ENCODE measurements at regions not wholly inside any gene's neighbourhood (a gene's known extent, or its start where the extent isn't known, plus 50 kb on each side); places are given as distances from the start of the nearest gene placed in this dataset.
A peak's percentile ranks its signal among the peaks of the same experiment; 100 is the strongest.

- no peaks in the 10 kb centered on the region for H3K9me3 ChIP-seq
- intact Hi-C loops (cut with DNase I; ENCODE audit: low total_unique reads) = no loop called here
- TF ChIP-seq POLR2AphosphoS5 (IDR thresholded peaks at IDR 0.05) (no peak), POLR2A (IDR thresholded peaks at IDR 0.05) (no peak)
- TF ChIP-seq, protein P1, sequence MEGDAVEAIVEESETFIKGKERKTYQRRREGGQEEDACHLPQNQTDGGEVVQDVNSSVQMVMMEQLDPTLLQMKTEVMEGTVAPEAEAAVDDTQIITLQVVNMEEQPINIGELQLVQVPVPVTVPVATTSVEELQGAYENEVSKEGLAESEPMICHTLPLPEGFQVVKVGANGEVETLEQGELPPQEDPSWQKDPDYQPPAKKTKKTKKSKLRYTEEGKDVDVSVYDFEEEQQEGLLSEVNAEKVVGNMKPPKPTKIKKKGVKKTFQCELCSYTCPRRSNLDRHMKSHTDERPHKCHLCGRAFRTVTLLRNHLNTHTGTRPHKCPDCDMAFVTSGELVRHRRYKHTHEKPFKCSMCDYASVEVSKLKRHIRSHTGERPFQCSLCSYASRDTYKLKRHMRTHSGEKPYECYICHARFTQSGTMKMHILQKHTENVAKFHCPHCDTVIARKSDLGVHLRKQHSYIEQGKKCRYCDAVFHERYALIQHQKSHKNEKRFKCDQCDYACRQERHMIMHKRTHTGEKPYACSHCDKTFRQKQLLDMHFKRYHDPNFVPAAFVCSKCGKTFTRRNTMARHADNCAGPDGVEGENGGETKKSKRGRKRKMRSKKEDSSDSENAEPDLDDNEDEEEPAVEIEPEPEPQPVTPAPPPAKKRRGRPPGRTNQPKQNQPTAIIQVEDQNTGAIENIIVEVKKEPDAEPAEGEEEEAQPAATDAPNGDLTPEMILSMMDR (IDR thresholded peaks at IDR 0.05 in 8 of 11, conservative IDR thresholded peaks at IDR 0.05 in 3 of 11) = no peak
- peaks cover 0 to 12% (median 0%) of the 10 kb centered on the region in 6 donors for H3K4me1 ChIP-seq
- WGBS, 5 donors = 70 to 100% (median 85%) methylated on average over 2 to 3 of the region's 3 CpGs
- peak overlapping the region in 1 of 8 donors; percentile 52 for H3K27ac ChIP-seq
- H3K4me3 ChIP-seq = no peak overlapping the region
- H3K36me3 ChIP-seq = peaks cover 0 to 96% (median 34%) of the 10 kb centered on the region in 6 donors
- no peak for DNase-seq
- H3K27me3 ChIP-seq (replicated peaks in 1 of 7) = no peaks in the 10 kb centered on the region
Measured at GRCh38 chr14:71721791-71722190, 210.4 kb upstream of the RGS6 start.

DNA sequence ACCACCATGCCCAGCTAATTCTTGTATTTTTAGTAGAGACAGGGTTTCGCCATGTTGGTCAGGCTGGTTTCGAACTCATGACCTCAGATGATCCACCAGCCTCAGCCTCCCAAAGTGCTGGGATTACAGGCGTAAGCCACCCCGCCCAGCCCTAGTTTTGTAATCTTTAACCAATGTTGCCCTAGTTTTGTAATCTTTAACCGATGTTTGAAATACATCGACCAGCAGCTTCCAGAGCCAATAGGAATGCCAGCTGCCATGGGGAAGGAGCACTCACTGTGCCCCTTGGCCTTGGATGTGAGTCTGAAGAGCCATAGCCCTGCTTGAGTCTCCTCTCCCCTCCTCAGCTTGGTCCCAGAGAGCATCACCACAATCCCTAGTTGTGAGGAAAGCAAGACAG lies 209.3 kb upstream of the RGS6 start:
- 75 to 97% (median 87%) methylated on average over 6 of the region's 6 CpGs for WGBS, 5 donors
- no peak overlapping the region for H3K4me3 ChIP-seq
- no peak for TF ChIP-seq POLR2A (IDR thresholded peaks at IDR 0.05)
- no peak for TF ChIP-seq POLR2AphosphoS5 (IDR thresholded peaks at IDR 0.05)
- TF ChIP-seq, protein P1 (IDR thresholded peaks at IDR 0.05 in 8 of 11, conservative IDR thresholded peaks at IDR 0.05 in 3 of 11) = no peak
- intact Hi-C loops (cut with DNase I; ENCODE audit: low total_unique reads) = no loop called here
- H3K4me1 ChIP-seq = peaks cover 0 to 12% (median 0%) of the 10 kb centered on the region in 6 donors
- no peaks in the 10 kb centered on the region for H3K27me3 ChIP-seq (replicated peaks in 1 of 7)
- no peak for DNase-seq
- H3K9me3 ChIP-seq = no peaks in the 10 kb centered on the region
- no peak overlapping the region for H3K27ac ChIP-seq
- peaks cover 0 to 96% (median 31%) of the 10 kb centered on the region in 6 donors for H3K36me3 ChIP-seq

DNA sequence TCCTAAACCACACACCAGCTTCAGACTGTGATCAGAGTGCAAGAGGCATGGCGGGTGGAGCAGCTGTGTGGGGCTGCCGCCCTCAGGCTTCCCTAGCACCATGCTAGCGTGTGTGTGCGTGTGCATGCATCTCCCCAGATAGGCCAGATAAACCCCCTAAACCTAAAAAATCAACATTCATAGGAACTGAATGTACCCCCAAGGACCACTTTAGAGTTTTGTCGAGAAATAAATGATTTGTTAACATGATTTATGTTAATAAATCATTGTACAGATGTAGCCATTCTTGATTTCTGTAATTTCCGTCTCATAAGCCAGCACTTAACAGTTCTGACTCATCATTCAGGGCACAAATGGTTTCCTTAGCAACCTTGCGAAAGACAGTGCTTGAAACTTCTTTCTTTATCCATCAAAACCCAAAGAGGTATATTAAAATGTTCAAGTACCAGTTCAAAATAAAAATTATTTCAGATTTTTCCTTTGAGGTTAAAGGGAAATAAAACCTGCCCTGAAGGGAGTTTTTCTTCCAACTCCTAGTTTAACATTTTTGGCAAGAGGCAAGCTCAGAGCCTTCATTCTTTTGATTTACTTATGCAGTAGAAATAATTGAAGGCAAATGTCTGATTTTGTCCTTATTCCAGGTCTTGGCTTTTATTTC lies 206.2 kb upstream of the RGS6 start:
- Histone ChIP-seq H3K9me3 (no peaks in the 10 kb centered on the region), H3K27ac (peak overlapping the region in 3 of 8 donors; percentile 9 to 35 (median 9)), H3K4me3 (no peak overlapping the region), H3K4me1 (peaks cover 0 to 12% (median 0%) of the 10 kb centered on the region in 6 donors), H3K27me3 (replicated peaks in 1 of 7) (no peaks in the 10 kb centered on the region), H3K36me3 (peaks cover 0 to 100% (median 55%) of the 10 kb centered on the region in 6 donors)
- intact Hi-C loops (cut with DNase I; ENCODE audit: low total_unique reads) = no loop called here
- TF ChIP-seq POLR2AphosphoS5 (IDR thresholded peaks at IDR 0.05) = peak in 1 of 3 donors; percentile 13
- no peak for TF ChIP-seq POLR2A (IDR thresholded peaks at IDR 0.05)
- 72 to 87% (median 73%) methylated on average over 7 of the region's 7 CpGs for WGBS, 5 donors
- DNase-seq = no peak

DNA sequence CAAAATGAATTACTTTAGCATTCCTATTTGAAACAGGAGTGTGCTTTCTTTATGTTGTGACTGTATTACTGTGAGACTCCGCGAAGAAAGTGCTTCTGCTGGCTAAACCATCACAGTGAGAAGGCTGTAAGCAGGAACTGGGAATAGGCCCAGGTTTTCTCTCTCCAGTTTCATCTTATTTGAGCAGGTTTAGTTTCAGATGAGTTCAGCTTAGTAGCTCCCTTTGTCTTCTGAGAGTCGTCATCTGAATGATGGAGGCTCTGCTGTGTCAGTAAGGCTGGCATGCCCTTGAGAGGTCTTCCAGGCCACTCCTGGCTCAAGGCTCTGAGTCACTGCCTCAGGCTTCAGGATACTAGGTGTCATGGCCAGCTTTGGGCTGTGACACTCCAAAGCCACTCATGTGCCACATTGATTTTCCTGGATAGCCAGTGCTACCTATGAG lies 205.6 kb upstream of the RGS6 start:
- 88 to 97% (median 91%) methylated on average over 3 of the region's 3 CpGs for WGBS, 5 donors
- H3K27ac ChIP-seq = peak overlapping the region in 3 of 8 donors; percentile 9 to 35 (median 9)
- no peak for DNase-seq
- no peaks in the 10 kb centered on the region for H3K9me3 ChIP-seq
- TF ChIP-seq POLR2A (IDR thresholded peaks at IDR 0.05) = no peak
- peak in 1 of 3 donors; percentile 39 for TF ChIP-seq POLR2AphosphoS5 (IDR thresholded peaks at IDR 0.05)
- TF ChIP-seq, protein P1 (IDR thresholded peaks at IDR 0.05 in 8 of 11, conservative IDR thresholded peaks at IDR 0.05 in 3 of 11) = no peak
- H3K4me3 ChIP-seq = no peak overlapping the region
- H3K27me3 ChIP-seq (replicated peaks in 1 of 7) = no peaks in the 10 kb centered on the region
- peaks cover 0 to 100% (median 60%) of the 10 kb centered on the region in 6 donors for H3K36me3 ChIP-seq
- intact Hi-C loops (cut with DNase I; ENCODE audit: low total_unique reads) = no loop called here
- H3K4me1 ChIP-seq = peaks cover 0 to 12% (median 0%) of the 10 kb centered on the region in 6 donors
